Cortex of kidney (tissue), 1 donor: ENCODE measurements at regions not wholly inside any gene's neighbourhood (a gene's known extent, or its start where the extent isn't known, plus 50 kb on each side); places are given as distances from the start of the nearest gene placed in this dataset.

Experiments
- DNase-seq: peaks from one replicate; lab custom pipeline; 2025; lab: John Stamatoyannopoulos, UW

- no peak for DNase-seq
Measured at GRCh38 chr12:107402041-107403022, 283.3 kb upstream of the PWP1 start.

GRCh38 chr12:107404981-107405380 lies 280.6 kb upstream of the PWP1 start:
- DNase-seq, result no peak

- DNase-seq, result no peak
Measured at GRCh38 chr12:107405436-107405835, 280.2 kb upstream of the PWP1 start.

- no peak for DNase-seq
Measured at GRCh38 chr12:107406932-107407331, 278.7 kb upstream of the PWP1 start.

- no peak for DNase-seq
Measured at GRCh38 chr12:107411792-107412535, 273.6 kb upstream of the PWP1 start.

GRCh38 chr12:107415071-107415470 lies 270.5 kb upstream of the PWP1 start:
- no peak for DNase-seq

GRCh38 chr12:107415834-107416233 lies 269.8 kb upstream of the PWP1 start:
- DNase-seq, result no peak

- DNase-seq, result no peak
Measured at GRCh38 chr12:107417004-107417403, 268.6 kb upstream of the PWP1 start.

- DNase-seq, result no peak
Measured at GRCh38 chr12:107418981-107419380, 266.6 kb upstream of the PWP1 start.

GRCh38 chr12:107423531-107423930 lies 262.1 kb upstream of the PWP1 start:
- no peak for DNase-seq

GRCh38 chr12:107429006-107429705 lies 256.4 kb upstream of the PWP1 start:
- no peak for DNase-seq

- no peak for DNase-seq
Measured at GRCh38 chr12:107431942-107432341, 253.7 kb upstream of the PWP1 start.

- no peak for DNase-seq
Measured at GRCh38 chr12:107435072-107435471, 250.5 kb upstream of the PWP1 start.

GRCh38 chr12:107435520-107435919 lies 250.1 kb upstream of the PWP1 start:
- no peak for DNase-seq

GRCh38 chr12:107436376-107436775 lies 249.2 kb upstream of the PWP1 start:
- no peak for DNase-seq

GRCh38 chr12:107436836-107437235 lies 248.8 kb upstream of the PWP1 start:
- no peak for DNase-seq

- no peak for DNase-seq
Measured at GRCh38 chr12:107437954-107438353, 247.6 kb upstream of the PWP1 start.

- no peak for DNase-seq
Measured at GRCh38 chr12:107439026-107439738, 246.4 kb upstream of the PWP1 start.

- DNase-seq, result no peak
Measured at GRCh38 chr12:107440606-107441005, 245.0 kb upstream of the PWP1 start.

- no peak for DNase-seq
Measured at GRCh38 chr12:107441665-107442300, 243.8 kb upstream of the PWP1 start.

GRCh38 chr12:107442326-107442987 lies 243.1 kb upstream of the PWP1 start:
- DNase-seq, result no peak
